ENCODE measurements at regions not wholly inside any gene's neighbourhood (a gene's known extent, or its start where the extent isn't known, plus 50 kb on each side); places are given as distances from the start of the nearest gene placed in this dataset.

DNA sequence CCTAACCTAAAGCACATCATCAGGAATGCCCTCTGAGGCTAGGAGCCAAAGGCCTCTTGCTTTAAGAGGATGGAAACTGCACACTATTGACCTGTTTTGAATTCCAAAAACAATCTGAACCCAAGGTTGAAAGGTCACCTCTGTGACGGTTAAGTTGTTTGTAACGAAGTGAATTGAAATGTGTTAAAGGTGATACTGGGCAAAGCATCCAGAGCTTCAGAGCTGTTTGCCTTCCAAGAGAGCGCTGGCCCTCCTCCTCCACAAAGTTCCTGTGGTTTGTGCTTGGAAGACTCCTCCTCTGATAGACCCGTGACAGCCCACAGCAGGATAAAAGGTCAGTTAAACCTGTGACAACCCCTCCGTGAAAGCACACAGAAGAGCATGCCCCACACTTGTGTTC is 133.7 kb upstream of the CTTNBP2 start:
- DNase-seq (ENCODE audit: extremely low read depth in 1 of 11, low read depth in 9 of 11, low spot score in 4 of 11): no peak

DNA sequence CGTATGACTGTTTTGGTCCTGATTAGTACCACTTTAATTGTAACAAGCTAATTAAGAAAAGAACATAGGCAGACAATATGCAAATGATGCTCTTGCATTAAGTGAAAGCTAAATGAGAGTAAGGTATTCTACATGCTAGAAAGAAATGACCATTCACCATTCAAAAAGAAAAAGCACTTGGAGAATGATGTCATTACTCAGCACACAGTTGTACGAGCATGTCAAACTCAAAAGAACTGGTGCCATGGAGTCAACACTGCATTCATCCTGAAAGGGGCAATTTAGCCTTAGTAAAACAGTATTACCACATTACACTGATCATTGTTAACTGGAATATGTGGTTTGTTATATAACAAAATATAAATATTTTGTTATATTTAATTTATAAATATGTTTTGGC is 136.2 kb upstream of the CTTNBP2 start:
- DNase-seq (ENCODE audit: extremely low read depth in 1 of 11, low read depth in 9 of 11, low spot score in 4 of 11): no peak

GRCh38 chr7:118011652-118012051 is 138.4 kb upstream of the CTTNBP2 start:
- DNase-seq (ENCODE audit: extremely low read depth in 1 of 11, low read depth in 9 of 11, low spot score in 4 of 11): no peak

DNA sequence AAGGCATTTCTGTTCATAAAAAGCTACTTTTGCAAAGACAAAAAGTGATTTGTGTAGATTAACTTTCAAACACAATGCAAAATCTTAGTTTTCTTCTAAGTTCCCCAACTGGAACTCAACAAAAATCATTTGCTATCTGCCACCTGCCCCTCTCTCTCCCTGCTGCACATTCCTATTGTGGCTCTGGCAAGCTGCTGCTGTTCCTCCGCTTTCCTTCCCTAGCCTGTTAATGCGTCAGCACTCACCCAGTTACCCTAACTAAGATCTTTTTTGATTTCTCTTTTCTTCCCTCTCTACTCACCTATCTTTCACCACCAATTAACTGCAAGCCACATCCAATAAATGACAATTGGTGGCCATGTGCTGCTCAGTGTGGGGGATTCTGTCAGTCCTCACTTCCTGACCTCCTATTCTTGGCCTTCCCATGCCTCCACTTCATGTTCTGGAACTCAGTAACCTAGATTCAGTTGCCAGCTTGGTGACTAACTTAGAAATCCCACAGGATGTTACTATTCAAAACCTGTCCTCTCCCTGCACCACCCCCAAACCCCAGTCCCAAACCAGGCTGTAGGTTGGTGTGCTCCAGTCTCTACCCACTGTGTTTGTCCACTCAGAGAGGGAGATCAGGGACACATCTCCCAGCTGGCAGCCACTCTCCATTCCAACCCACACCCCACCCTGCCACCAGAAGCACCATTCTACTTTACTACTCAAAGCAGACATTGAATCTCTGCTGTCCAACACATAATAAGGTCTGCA is 140.2 kb upstream of the CTTNBP2 start:
- DNase-seq (ENCODE audit: extremely low read depth in 1 of 11, low read depth in 9 of 11, low spot score in 4 of 11): no peak

DNA sequence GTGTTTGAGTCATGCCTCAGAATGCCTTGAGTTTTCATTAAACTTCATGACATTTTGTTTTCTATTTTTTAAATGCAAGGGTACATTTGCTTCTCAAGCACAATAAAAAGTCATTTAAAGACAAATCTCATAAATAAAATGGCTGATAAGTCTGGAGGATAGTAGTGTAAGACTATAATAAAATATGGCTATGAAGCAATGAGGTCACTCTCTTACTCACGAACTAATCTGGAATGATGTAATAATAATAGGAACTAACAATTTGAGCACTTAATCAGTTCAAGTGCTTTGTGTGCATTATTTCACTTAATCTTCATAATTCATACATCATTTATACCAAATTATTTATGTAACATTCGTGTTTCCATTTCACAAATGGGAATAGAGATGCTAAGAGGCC is 149.3 kb upstream of the CTTNBP2 start:
- DNase-seq (ENCODE audit: extremely low read depth in 1 of 11, low read depth in 9 of 11, low spot score in 4 of 11): no peak

GRCh38 chr7:118026791-118027190 is 153.6 kb upstream of the CTTNBP2 start:
- DNase-seq (ENCODE audit: extremely low read depth in 1 of 11, low read depth in 9 of 11, low spot score in 4 of 11): no peak

GRCh38 chr7:118028226-118028625 is 155.0 kb upstream of the CTTNBP2 start:
- DNase-seq (ENCODE audit: extremely low read depth in 1 of 11, low read depth in 9 of 11, low spot score in 4 of 11): no peak

- DNase-seq (ENCODE audit: extremely low read depth in 1 of 11, low read depth in 9 of 11, low spot score in 4 of 11): no peak
Measured at GRCh38 chr7:118029826-118030422, 154.0 kb upstream of the LSM8 start.

GRCh38 chr7:118033273-118033672 is 150.7 kb upstream of the LSM8 start:
- DNase-seq (ENCODE audit: extremely low read depth in 1 of 11, low read depth in 9 of 11, low spot score in 4 of 11): no peak

- no peak for DNase-seq (ENCODE audit: extremely low read depth in 1 of 11, low read depth in 9 of 11, low spot score in 4 of 11)
Measured at GRCh38 chr7:118039963-118040489, 143.9 kb upstream of the LSM8 start.

DNA sequence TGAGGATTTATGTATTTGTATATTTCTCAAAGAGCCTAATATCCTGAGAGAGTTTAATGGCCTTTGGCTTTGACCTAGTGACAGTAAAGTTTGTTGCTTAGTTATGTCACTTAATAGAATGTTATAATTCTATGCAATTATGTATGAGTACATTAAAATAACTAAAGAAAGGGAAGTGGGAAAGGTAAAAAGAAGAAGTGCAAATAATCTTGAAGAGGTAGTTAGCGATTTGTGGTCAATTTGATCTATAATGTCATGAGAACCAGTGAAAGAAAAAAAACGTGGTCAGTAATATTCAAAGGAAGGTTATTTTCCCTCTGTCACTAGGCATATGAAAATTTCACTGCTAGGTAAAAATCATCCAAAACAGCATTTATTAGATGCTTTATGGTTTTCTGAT is 143.4 kb upstream of the LSM8 start:
- no peak for DNase-seq (ENCODE audit: extremely low read depth in 1 of 11, low read depth in 9 of 11, low spot score in 4 of 11)

GRCh38 chr7:118041251-118041878 is 142.6 kb upstream of the LSM8 start:
- DNase-seq (ENCODE audit: extremely low read depth in 1 of 11, low read depth in 9 of 11, low spot score in 4 of 11): no peak

- DNase-seq (ENCODE audit: extremely low read depth in 1 of 11, low read depth in 9 of 11, low spot score in 4 of 11): no peak
Measured at GRCh38 chr7:118045629-118046028, 138.3 kb upstream of the LSM8 start.

GRCh38 chr7:118046086-118046485 is 137.9 kb upstream of the LSM8 start:
- DNase-seq (ENCODE audit: extremely low read depth in 1 of 11, low read depth in 9 of 11, low spot score in 4 of 11): no peak

- no peak for DNase-seq (ENCODE audit: extremely low read depth in 1 of 11, low read depth in 9 of 11, low spot score in 4 of 11)
Measured at GRCh38 chr7:118046801-118047200, 137.2 kb upstream of the LSM8 start.

GRCh38 chr7:118052336-118052735 is 131.6 kb upstream of the LSM8 start:
- DNase-seq (ENCODE audit: extremely low read depth in 1 of 11, low read depth in 9 of 11, low spot score in 4 of 11): no peak

DNA sequence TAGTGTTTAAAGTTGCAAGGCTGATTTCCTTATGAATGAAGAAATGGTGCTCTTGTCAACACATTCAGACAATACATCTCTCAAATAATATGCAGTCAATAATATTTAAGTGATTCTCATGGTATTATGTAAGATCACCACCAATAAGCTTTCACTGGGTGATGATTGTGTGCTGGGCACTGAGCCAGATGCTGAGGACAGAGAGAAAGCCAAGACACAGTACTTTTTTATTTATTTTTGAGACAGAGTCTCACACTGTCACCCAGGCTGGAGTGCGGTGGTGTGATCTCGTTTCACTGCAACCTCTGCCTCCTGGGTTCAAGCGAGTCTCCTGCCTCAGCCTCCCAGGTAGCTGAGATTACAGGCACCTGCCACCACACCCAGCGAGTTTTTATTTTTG is 130.6 kb upstream of the LSM8 start:
- no peak for DNase-seq (ENCODE audit: extremely low read depth in 1 of 11, low read depth in 9 of 11, low spot score in 4 of 11)

GRCh38 chr7:118054529-118054928 is 129.4 kb upstream of the LSM8 start:
- DNase-seq (ENCODE audit: extremely low read depth in 1 of 11, low read depth in 9 of 11, low spot score in 4 of 11): no peak

DNA sequence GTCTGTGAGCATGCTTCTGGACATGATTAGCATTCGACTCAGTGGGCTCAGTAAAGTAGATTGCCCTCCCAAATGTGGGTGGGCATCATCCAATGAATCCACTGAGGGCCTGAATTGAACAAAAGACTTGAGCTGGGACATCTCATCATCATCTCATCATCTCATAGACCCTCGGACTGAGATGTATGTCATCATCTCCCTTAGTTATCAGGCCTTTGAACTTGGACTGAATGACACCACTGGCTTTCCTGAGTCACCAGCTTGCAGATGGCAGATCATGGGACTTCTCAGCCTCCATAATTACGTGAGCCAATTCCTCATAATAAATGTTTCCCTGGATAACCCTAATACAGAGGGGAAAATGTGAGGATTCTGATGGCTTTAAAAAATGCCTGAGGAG is 128.3 kb upstream of the LSM8 start:
- no peak for DNase-seq (ENCODE audit: extremely low read depth in 1 of 11, low read depth in 9 of 11, low spot score in 4 of 11)

- no peak for DNase-seq (ENCODE audit: extremely low read depth in 1 of 11, low read depth in 9 of 11, low spot score in 4 of 11)
Measured at GRCh38 chr7:118057404-118057803, 126.6 kb upstream of the LSM8 start.
